IPS-NIHi7 (cell line): ENCODE measurements at regions not wholly inside any gene's neighbourhood (a gene's known extent, or its start where the extent isn't known, plus 50 kb on each side); places are given as distances from the start of the nearest gene placed in this dataset.
"Not testable (repeated sequence)": the region's sequence is repeated elsewhere in the genome, so short reads cannot be mapped to it uniquely, and the experiment has no call there.

Source experiments
- DNase-seq: peaks from one replicate; pipeline ENCODE4 v3.0.0; 2012; ENCODE audit warnings: mixed read lengths; ENCODE audit errors: extremely low spot score

DNA sequence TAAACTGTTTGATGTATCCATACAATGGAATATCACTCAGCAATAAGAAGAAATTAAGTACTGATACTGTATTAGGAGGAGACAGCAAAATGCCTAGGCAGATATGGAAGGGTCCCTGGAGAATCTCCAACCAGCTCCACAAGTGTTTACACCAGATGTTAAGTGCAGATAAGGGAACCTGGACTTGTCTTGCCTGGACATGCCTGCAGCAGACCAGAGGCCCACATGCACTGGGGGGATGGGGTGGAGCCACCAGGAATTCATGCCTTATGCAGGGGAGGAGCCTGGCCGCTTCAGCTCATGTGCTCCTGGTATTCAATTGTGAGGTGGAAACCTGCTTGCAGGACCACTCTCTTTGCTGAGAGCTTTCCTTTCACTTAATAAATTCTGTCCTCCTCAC is 287.6 kb downstream of the LIPI start:
- DNase-seq: not testable (repeated sequence)

GRCh38 chr21:13921455-13921854 is 289.3 kb downstream of the LIPI start:
- not testable (repeated sequence) for DNase-seq

- DNase-seq: not testable (repeated sequence)
Observed at GRCh38 chr21:13907385-13907784, 297.8 kb downstream of the POTED start.

DNA sequence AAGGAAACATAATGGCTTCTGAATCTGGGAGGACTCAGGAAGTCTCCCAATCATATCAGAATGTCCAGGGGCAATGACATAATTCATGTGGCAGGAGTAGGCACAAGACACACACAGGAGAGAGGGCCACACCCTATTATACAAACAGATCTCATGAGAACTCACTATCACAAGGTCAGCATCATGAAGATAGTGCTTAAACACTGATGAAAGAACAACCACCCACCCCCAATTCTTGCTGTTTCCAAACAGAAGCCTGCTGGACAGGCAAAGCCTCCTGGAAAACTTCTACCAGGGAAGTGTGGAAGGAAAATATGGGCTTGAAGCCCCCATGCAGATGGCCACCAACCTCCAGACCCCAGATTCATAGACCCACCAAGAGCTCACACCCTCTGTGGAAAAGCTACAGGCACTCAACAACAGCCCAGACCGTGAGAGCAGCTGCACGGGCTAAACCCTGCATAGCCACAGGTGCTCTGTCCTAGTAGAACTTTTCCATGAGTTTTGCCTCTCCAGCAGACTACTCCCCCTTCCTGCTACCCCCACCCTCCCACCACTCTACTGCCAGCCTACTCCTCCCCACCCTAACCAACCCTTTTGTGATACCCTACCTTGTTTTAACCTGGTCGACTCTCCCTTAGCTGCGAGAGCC is 287.1 kb downstream of the POTED start:
- DNase-seq: not testable (repeated sequence)

DNA sequence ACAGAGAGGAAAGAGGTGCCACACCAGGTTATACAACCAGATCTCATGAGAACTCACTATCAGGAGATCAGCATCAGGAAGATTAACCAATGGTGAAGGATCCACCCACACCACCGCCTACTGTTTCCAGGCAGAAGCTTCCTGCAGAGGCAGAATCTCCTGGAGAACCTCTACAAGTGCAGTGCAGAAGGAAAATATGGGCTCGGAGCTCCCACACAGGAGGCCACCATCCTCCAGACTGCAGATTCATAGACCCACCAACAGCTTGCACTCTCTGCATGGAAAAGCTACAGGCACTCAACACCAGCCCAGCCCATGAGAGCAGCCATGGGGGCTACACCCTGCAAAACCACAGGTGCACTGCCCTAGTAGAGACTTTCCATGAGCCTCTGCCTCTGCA is 284.0 kb downstream of the POTED start:
- not testable (repeated sequence) for DNase-seq

GRCh38 chr21:13893025-13893424 is 283.4 kb downstream of the POTED start:
- DNase-seq: not testable (repeated sequence)

- not testable (repeated sequence) for DNase-seq
Observed at GRCh38 chr21:13892146-13892751, 282.7 kb downstream of the POTED start.

- DNase-seq: not testable (repeated sequence)
Observed at GRCh38 chr21:13889176-13889575, 279.6 kb downstream of the POTED start.

DNA sequence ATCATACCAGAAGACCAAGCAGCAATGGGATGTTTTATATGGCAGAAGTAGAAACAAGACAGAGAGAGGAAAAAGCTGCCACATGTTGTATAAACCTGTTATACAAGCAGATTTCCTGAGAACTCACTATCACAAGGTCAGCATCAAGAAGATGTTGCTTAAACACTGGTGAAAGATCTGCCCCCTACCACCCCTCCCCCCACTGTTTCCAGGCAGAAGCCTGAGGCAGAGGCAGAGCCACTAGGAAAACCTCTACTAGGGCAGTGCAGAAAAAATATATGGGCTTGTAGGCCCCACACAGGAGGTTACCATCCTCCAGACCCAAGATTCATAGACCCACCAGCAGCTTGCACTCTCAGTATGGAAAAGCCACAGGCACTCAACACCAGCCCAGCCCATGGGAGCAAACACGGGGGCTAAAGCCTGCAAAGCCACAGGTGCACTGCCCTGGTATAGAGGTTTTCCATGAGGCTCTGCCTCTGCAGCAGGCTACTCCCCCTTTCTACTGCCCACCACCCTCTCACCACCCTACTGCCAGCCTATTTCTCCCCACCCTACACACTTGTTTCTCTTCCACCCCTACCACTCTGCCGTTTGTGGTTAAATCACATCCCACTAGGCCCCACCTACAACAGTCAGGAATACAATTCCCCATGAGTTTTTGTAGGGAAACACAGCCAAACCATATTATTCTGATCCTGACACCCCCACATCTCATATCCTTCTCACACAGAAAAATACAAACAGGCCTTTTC is 274.2 kb downstream of the POTED start:
- DNase-seq: not testable (repeated sequence)

GRCh38 chr21:13877503-13877902 is 267.9 kb downstream of the POTED start:
- not testable (repeated sequence) for DNase-seq

GRCh38 chr21:13876999-13877398 is 267.4 kb downstream of the POTED start:
- DNase-seq: not testable (repeated sequence)

- not testable (repeated sequence) for DNase-seq
Observed at GRCh38 chr21:13874001-13874400, 264.4 kb downstream of the POTED start.

GRCh38 chr21:13854638-13855037 is 245.1 kb downstream of the POTED start:
- DNase-seq: no peak

DNA sequence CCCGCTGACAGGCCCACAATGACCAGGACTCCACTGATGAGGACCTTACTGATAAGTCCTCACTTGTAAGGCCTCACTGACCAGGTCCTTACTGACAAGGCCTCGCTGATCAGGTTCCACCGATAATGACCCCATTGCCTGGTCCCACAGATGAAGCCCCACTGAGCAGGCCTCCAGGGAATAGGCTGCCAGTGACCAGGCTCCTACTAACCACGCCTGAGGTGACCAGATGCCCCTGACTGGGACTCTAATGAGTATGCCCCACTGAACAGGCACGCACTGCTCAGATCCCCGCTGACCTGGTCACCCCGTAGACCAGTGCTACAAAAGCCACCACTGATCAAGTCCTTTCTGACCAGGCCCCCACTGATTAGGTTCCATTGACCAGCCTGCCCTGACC is 241.2 kb downstream of the POTED start:
- DNase-seq: not testable (repeated sequence)

DNA sequence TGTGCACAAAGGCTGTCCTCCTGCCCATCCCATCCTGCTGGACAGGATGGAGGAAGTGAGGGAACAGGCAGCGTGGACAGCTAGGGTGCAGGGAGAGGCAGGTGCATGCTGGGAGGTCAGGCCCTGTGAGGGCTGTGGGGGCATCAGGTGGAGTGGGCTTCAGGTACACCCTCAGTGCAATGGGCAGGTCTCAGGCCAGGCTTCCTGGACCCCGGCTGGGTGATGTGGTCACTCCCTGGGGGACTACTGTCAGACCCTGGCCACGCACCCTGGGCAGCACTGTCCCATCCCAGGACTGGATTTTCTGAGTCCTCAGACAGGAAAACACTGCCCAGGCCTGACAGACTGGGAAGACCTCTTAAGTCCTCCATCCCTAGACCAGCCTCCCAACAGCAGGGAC is 239.9 kb downstream of the POTED start:
- not testable (repeated sequence) for DNase-seq

- not testable (repeated sequence) for DNase-seq
Observed at GRCh38 chr21:13846718-13847117, 237.1 kb downstream of the POTED start.

DNA sequence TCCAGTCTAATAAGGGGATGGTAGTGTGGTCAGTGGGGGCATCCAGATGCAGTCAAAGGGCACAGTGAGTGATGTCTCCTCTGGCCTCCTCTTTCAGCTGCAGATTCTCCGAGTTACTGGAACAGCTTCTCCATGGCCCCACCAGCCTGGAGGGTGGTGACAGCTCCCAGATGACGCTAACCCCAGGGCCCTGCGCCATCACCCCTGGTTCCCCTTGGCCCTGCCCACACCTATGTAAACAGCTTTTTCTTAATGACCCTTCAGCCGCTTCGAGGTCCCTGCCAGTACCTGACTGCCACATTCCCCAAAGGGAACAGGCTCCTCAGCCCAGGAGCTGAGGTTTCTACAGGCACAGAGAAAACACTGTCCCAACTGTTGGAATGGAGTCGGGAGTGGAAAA is 235.0 kb downstream of the POTED start:
- DNase-seq: not testable (repeated sequence)

DNA sequence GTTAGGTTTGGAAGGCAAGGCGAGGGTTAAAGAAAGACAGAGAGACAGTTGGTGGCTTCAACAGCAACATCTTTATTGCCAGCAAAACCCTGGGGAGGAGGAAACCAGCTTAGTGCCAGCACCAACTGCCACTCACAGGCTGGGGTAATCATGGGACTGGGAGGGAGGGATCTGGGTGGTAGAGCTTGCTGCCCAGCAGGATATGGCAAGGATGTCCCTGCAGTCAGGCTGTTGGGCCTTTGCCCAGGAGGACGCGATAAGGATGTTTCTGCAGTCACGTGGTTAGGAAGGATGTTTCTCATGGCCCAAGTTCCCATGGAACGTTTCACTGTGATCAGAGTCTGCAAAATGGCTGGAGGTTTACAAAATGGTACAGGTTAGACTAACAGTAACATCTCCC is 233.5 kb downstream of the POTED start:
- not testable (repeated sequence) for DNase-seq

GRCh38 chr21:13827666-13828065 is 218.1 kb downstream of the POTED start:
- DNase-seq: not testable (repeated sequence)

GRCh38 chr21:13827201-13827600 is 217.6 kb downstream of the POTED start:
- no peak for DNase-seq

DNA sequence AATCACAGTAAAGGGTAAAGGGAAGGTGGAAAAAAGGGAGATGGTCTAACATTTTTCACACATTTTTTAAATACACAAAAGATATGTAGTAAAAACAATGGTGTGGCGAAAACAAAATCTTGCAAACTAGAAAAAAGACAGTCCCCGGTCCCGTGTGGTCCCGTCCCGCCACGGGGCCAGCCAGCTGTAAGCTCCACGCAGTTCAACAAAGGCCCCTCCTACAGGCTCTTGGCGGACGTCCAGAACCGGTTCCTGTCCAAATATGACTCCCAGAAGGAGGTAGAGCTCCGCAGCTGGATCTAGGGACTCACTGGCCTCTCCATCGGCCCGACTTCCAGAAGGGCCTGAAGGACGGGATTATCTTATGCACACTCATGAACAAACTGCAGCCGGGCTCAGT is 216.9 kb downstream of the POTED start:
- DNase-seq: not testable (repeated sequence)

DNA sequence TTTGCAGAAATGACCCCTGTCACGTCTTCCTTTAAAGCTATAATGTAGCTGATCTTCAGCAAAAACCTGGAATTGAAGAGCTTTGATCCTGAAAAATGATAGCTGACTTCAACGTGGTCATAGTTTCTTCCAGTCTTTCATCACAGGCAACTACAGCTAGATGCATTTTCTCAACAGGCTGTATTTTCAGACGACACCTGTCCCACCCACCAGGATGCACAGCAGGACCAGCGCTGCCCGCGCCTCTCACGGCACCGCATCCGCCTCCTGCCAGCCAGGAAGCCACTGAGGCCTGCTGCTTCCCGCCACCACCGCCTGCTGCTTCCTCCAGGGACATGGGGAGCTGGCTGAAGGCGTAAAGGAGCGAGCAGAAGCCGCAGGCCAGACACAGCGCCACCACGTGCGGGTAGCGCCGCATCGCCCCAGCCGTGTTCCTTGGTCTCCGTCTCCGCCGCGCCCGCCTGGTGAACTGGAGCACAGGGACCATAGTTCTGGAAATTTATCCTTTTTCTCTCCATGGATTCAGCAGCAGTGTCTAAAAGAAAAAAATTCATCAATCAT is 215.7 kb downstream of the POTED start:
- DNase-seq: not testable (repeated sequence)
